ENCODE measurements at regions not wholly inside any gene's neighbourhood (a gene's known extent, or its start where the extent isn't known, plus 50 kb on each side); places are given as distances from the start of the nearest gene placed in this dataset.

DNA sequence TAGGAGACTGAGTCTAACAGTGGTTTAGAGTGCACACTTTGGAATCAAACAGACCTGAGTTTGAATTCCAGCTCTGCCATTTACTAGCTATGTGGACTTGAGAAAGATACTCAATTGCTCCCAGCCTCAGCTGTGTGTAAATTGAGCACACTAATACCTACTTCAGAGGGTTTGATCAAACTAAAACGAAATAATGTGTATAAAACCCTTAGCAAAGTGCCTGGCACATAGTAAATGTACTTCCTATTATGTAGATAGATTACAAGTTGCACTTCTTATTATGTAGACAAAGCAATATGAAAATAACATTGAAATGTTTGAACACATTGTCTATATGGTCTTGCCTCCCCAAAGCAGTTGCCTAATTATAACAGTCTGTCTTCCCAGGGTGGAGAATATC, 180.6 kb downstream of the ANXA2 start:
- Histone ChIP-seq H3K79me2 (ENCODE audit: insufficient read depth, low read length) (no peaks in the 10 kb centered on the region), H3K9me2 (ENCODE audit: insufficient read depth) (no peaks in the 10 kb centered on the region), H3K27ac (ENCODE audit: low read depth, low read length) (no peak overlapping the region), H3K9ac (ENCODE audit: low read length) (no peak overlapping the region), H3K36me3 (ENCODE audit: control insufficient read depth in 1 of 2, insufficient read depth in 2 of 2, low read length in 2 of 2) (no peaks in the 10 kb centered on the region), H3K9me3 (ENCODE audit: control insufficient read depth in 1 of 2, insufficient read depth in 1 of 2, low read depth in 1 of 2, low read length in 2 of 2) (no peaks in the 10 kb centered on the region), H4K20me1 (ENCODE audit: insufficient read depth) (no peaks in the 10 kb centered on the region), H3K27me3 (ENCODE audit: insufficient read depth, low read length) (peaks cover 61% of the 10 kb centered on the region), H3K4me2 (ENCODE audit: low read length) (no peak overlapping the region), H3K4me1 (ENCODE audit: control insufficient read depth in 1 of 2, insufficient read depth in 2 of 2, low read length in 2 of 2) (no peaks in the 10 kb centered on the region), H2AFZ (ENCODE audit: low read depth, low read length, poor library complexity, severe bottlenecking) (no peak overlapping the region), H3K4me3 (replicated peaks in 1 of 2; ENCODE audit: low read depth in 1 of 2, low read length in 2 of 2) (no peak overlapping the region)
- TF ChIP-seq SIN3A (IDR thresholded peaks at IDR 0.05; ENCODE audit: low read depth) (no peak), POLR2AphosphoS5 (IDR thresholded peaks at IDR 0.05; ENCODE audit: low read depth, low read length) (no peak), JUND (IDR thresholded peaks at IDR 0.05) (no peak), YY1 (IDR thresholded peaks at IDR 0.05; ENCODE audit: extremely low read depth, insufficient replicate concordance, low read depth, low read length) (no peak), EZH2phosphoT487 (IDR thresholded peaks at IDR 0.05; ENCODE audit: borderline replicate concordance) (no peak), POLR2A (IDR thresholded peaks at IDR 0.05; ENCODE audit: borderline replicate concordance, extremely low read depth, insufficient read depth, insufficient read length) (no peak), RAD21 (IDR thresholded peaks at IDR 0.05; ENCODE audit: low read depth) (no peak), CTCF (IDR thresholded peaks at IDR 0.05 in 2 of 3, conservative IDR thresholded peaks at IDR 0.05 in 1 of 3; ENCODE audit: borderline replicate concordance in 1 of 3, insufficient read depth in 1 of 3, low read depth in 2 of 3, low read length in 2 of 3) (no peak), EZH2 (IDR thresholded peaks at IDR 0.05) (no peak), ELF1 (IDR thresholded peaks at IDR 0.05; ENCODE audit: borderline replicate concordance, low read depth) (no peak), FOSL1 (IDR thresholded peaks at IDR 0.05; ENCODE audit: low read depth) (no peak), ZFX (IDR thresholded peaks at IDR 0.05) (no peak), CEBPB (IDR thresholded peaks at IDR 0.05; ENCODE audit: low read depth) (no peak), ZNF274 (IDR thresholded peaks at IDR 0.05; ENCODE audit: low read depth, low read length) (no peak)
- TF ChIP-seq, protein P1, sequence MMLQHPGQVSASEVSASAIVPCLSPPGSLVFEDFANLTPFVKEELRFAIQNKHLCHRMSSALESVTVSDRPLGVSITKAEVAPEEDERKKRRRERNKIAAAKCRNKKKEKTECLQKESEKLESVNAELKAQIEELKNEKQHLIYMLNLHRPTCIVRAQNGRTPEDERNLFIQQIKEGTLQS (IDR thresholded peaks at IDR 0.05) = no peak
- TF ChIP-seq, protein P2, sequence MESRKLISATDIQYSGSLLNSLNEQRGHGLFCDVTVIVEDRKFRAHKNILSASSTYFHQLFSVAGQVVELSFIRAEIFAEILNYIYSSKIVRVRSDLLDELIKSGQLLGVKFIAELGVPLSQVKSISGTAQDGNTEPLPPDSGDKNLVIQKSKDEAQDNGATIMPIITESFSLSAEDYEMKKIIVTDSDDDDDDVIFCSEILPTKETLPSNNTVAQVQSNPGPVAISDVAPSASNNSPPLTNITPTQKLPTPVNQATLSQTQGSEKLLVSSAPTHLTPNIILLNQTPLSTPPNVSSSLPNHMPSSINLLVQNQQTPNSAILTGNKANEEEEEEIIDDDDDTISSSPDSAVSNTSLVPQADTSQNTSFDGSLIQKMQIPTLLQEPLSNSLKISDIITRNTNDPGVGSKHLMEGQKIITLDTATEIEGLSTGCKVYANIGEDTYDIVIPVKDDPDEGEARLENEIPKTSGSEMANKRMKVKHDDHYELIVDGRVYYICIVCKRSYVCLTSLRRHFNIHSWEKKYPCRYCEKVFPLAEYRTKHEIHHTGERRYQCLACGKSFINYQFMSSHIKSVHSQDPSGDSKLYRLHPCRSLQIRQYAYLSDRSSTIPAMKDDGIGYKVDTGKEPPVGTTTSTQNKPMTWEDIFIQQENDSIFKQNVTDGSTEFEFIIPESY (IDR thresholded peaks at IDR 0.05; ENCODE audit: extremely low read depth, insufficient replicate concordance, low read length) = no peak
- TF ChIP-seq, protein P3, sequence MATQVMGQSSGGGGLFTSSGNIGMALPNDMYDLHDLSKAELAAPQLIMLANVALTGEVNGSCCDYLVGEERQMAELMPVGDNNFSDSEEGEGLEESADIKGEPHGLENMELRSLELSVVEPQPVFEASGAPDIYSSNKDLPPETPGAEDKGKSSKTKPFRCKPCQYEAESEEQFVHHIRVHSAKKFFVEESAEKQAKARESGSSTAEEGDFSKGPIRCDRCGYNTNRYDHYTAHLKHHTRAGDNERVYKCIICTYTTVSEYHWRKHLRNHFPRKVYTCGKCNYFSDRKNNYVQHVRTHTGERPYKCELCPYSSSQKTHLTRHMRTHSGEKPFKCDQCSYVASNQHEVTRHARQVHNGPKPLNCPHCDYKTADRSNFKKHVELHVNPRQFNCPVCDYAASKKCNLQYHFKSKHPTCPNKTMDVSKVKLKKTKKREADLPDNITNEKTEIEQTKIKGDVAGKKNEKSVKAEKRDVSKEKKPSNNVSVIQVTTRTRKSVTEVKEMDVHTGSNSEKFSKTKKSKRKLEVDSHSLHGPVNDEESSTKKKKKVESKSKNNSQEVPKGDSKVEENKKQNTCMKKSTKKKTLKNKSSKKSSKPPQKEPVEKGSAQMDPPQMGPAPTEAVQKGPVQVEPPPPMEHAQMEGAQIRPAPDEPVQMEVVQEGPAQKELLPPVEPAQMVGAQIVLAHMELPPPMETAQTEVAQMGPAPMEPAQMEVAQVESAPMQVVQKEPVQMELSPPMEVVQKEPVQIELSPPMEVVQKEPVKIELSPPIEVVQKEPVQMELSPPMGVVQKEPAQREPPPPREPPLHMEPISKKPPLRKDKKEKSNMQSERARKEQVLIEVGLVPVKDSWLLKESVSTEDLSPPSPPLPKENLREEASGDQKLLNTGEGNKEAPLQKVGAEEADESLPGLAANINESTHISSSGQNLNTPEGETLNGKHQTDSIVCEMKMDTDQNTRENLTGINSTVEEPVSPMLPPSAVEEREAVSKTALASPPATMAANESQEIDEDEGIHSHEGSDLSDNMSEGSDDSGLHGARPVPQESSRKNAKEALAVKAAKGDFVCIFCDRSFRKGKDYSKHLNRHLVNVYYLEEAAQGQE (IDR thresholded peaks at IDR 0.05; ENCODE audit: low read depth) = no peak
- ATAC-seq (no peak), DNase-seq (ENCODE audit: low read depth, low spot score) (no peak)
- ChIA-PET CTCF (interaction anchor here (1.9 kb wide), 1 partner anchor 8 kb away, joined by 6 read pairs; no protein-coding TSS in a partner anchor), RAD21 (ENCODE audit: low non-redundant PET in 1 of 2, low total read pairs in 2 of 2, uncharacterized antibody in 2 of 2, unreplicated experiment in 2 of 2) (no interaction called here), POLR2A (no interaction called here)
- BruUV-seq (replicated peaks) = no TSS peak
- intact Hi-C loops (cut with micrococcal nuclease) = no loop called here

All from HCT116 (cell line).